ENCODE measurements at regions not wholly inside any gene's neighbourhood (a gene's known extent, or its start where the extent isn't known, plus 50 kb on each side); places are given as distances from the start of the nearest gene placed in this dataset.
"Not testable (repeated sequence)": the region's sequence is repeated elsewhere in the genome, so short reads cannot be mapped to it uniquely, and the experiment has no call there.

DNA sequence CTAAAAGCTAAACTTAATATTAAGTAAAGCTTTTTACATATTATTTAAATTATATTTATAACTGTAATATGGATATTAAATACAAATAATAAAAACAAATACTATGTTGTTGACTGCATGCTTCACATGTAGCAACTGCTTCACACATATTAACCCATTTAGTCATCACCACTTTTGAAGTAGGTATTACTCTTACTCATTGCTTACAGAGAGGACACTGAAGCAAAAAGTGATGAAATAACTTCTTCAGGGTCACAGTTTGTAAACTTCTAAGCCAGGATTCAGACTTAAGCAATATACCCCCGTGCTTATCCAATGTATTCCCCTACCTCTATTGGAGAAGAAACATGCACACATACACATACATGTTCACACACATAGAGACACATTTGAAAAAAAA, 166.6 kb downstream of the DKK2 start:
- peak; percentile 55 for DNase-seq

DNA sequence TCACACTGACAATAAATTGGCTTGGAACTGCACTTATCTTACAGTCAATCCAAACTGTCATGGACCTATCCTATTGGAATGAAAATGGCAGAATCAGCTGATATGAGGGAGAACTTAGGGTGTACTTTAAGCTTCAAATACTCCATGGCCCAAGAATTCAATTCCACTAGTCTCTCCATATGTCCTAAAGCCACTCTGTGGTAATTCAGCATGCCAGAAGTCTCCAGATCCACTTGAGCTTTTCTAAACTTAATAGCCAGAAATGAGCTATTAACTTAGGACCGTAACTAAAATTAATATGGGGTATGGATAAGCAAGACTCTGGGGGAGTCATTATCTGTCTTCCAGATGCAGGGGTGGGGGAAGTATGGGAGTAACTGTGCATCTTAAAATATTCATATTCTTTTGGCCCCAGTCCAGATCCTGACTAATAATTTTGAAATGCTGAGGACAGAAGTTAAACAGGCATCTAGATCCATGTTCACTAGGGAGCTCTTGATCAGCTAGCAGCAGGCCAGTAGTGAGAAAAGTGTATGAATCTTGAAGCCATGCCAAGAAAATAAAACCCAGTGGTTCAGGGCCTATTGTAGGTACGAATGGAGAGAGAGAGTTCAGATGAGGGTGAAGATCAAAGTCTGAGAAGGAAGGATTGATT, 167.6 kb downstream of the DKK2 start:
- DNase-seq = peak; percentile 81

GRCh38 chr4:106864231-106864630, 171.9 kb downstream of the DKK2 start:
- peak; percentile 83 for DNase-seq

DNA sequence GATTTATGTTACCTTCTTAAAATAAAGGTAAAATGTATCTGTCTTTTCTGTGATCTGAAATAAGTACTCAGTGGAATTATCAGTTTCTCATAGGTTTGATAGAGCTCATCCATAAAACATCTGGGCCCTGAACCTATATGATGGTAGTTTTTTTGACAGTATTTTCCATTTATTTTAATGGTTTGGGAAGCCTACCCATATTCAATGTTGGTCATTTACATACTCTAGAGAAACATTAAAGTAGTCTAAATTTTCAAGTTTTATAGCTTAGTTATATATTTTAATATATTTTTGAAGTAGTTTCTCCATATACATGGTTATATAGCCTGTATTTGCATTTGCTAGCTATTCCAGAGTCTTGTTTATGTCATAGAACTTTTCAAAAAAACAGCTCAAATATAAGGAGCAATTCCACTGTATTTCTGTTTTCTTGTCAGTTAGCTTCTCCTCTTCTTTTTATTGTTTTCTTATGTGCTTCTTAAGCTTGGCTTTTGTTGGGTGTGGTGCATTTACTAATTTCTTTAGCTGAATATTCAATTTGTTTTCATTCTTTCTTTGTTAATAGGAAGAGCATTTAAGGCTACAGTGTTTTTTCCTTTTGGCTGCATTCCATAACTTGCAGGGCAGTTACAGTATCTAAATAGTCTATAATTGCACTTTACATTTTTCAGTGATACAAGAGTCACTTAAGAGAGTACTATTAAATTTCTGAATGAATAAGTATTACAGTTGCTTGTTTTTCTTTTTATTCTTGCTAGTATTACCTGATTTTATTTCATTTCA, 181.4 kb downstream of the DKK2 start:
- DNase-seq = peak; percentile 17

DNA sequence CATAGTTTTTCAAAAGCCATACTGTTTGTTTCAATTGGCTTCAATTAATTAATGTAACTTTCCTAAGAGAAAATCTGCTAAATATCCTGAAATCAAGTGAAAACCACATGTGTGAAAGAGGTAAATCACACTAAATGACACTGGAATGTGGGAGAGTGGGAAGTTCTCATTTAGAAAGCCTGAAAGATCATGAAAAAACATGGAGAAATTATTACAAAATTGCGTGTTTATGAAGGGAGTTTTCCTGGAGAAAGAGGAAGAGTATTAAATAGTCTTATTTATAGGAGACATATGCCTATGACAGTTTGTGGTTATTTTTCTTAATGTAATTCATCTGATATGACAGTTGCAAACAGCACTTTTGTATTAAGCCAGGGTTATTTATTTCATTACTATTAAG, 183.7 kb downstream of the DKK2 start:
- peak; percentile 40 for DNase-seq

DNA sequence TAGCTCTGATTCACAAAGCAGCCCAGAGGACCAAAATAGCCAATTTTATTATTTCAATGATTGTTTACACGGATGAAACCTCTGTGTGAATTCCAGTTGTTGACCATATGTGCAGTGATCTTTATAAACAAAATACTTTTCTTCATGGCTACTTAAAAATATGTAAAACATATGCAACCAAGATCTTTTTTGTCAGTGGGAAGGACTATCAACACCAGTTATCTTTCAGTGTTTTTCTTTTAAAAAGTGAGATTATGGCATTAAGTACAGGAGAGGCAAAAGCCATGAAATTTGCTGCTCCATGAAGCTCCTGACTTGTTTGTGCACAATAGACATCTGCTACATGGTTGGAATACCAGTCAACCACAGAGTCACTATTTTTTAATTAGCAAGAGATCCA, 184.4 kb downstream of the DKK2 start:
- DNase-seq = peak; percentile 38

DNA sequence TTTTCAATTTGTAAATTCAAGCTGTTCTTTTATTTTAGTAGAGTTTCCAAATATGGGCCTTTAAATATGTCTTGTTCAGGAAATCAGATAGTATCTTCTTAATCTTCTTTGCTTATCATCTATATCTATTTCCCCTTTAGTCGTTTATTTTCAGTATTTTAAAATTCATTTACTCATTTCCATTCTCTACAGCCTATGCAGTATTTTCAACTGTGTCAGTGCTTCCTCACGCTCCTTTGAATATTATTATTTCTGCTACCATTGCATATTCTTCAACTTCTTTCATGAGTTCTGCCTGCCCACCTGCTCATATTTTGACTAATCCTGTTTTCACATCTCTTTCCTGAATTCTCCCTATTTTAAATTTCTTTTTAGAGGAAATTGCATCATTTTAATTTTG, 185.4 kb downstream of the DKK2 start:
- no peak for DNase-seq

- no peak for DNase-seq
These were observed 200.2 kb downstream of the DKK2 start for GRCh38 chr4:106835919-106836318.

GRCh38 chr4:106830879-106831278, 205.2 kb downstream of the DKK2 start:
- no peak for DNase-seq

- DNase-seq = no peak
These were observed 217.3 kb downstream of the DKK2 start for GRCh38 chr4:106818764-106819163.

GRCh38 chr4:106816496-106816895, 219.6 kb downstream of the DKK2 start:
- DNase-seq = peak; percentile 85

DNA sequence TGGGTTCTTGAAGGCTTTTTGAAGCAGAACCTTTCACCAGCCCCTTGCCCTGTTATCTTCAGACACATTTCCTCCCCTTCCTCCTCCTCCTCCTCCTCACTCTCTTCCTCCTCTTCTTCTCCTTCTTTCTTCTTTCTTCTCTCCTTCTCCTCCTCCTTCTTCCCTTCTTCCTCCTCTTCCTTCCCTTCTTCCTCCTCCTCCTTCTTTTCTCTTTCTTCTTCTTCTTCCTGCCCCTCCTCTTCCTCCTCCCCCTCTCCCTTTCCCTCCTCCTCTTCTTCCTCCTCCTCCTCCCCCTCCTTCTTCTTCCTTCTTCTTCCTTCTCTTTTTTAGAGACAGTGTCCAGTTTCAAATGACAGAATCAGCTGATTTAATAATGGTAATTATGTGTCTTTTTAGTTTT, 226.0 kb downstream of the DKK2 start:
- DNase-seq = no peak

DNA sequence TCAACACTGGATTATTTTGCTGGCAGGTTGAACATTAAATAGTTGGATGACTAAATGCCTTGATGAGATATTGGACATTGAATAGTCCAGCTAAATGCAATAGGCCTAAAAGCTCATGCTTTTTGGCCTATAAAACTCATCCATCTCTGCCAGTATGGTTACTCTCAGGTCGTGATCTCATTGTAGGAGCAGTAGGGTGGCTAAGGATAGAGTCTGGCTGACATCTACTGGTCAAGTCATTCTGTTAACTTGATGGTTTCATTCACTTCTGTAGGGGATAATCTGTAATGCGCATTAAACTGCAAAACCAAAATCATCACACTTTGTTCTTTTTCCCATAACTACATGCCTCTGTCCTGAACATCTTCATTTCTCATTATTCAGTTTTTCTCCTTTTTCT, 227.0 kb downstream of the DKK2 start:
- peak; percentile 52 for DNase-seq

DNA sequence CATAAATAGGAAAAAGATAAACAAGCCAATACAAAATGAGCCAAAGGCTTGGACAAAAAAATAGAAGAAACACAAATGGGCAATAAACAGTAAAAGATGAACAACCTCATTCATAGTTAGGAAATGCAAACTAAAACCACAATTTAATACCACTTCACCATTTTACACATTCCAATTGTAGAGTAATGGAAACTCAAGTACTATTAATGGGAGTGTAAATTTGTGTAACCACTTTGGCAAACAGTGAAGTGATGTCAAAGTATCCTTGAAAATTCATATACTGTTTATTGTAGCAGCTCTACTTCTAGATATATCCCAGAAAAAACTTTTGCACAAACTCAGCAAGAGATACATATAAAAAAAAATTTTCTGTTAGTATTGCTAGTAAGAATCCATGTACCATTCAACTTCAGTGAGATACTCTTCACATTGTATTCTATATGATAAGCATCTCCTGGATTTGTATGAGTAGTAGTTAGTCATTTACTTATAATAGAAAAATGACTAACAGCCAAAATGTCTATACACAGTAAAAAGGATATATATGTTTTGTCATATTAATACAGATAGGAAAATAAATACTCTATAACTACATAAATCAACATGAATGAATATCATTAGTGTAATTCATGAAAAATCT, 229.8 kb downstream of the DKK2 start:
- DNase-seq = peak; percentile 59

DNA sequence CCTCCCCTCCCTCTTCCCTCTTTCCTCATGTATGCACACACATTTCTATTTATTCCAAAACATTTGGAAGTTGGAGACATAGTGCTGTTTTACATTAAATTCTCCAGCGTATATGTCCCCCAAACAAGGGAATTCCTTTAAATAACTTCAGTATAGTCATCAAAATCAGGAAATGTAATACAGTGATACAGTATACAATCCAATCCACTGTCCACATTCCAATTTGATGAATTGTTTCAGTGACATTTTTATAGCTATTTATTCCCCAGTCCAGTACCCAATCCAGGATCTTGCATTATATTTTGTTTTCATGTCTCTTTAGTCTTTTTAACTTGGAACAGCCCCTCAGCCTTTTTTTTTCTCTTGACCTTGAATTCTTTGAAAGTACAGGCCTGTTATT, 233.0 kb downstream of the DKK2 start:
- peak; percentile 74 for DNase-seq

DNA sequence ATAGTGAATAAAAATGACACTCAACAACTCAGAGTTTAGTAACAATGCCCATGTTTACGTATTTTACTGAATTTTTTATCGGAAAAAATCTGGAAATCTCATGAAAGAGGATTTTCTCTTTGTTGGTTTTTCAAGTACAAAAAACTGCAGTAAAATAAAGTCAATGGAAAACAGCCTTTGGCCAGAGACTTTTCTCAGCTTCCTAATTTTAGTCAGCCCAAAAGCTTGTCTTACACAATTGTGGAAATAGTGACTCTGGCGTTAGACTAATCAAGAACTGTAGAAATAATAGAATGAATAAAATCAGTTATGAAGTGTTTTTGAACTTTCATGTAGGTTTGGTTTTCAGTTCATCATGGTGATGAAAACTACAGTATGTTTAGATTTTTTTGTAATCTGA, 234.7 kb downstream of the DKK2 start:
- no peak for DNase-seq

DNA sequence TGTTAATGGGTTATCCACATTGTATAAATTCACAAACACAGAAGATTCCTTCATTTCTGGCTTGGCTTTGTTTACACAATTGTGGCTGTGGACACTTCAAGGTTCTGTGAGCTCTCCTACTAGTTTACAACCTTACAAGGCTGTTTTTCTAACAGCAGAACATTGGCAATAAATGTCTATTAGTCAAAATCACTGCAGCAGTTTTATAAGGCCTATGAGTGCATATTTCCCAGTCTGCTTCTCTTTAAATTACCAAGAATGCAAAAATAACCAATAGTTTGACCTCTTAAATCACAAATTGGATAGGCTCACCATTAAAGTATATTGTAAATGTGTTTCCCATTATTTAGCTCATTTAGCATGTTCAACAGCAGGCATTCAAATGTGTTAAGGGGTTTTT, 239.2 kb downstream of the DKK2 start:
- peak; percentile 48 for DNase-seq

DNA sequence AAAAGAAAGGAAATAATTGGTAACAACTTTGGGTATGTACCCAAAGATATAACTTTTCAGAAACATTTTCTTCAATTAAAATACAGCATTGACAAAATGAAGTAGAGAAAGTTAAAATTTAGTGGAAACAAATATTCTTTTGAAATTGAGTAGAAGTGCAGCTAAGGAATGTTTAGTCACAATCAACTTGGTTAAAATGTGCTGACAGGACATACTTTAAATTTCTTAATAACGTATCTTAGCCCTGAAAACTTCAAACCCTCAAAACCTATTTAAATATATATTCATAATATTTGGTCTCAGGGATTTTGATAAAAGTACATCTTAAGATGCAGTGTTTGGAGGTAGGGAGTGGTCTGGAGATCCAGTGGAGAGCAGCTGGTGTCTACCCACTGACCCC, 240.8 kb downstream of the DKK2 start:
- DNase-seq = no peak

DNA sequence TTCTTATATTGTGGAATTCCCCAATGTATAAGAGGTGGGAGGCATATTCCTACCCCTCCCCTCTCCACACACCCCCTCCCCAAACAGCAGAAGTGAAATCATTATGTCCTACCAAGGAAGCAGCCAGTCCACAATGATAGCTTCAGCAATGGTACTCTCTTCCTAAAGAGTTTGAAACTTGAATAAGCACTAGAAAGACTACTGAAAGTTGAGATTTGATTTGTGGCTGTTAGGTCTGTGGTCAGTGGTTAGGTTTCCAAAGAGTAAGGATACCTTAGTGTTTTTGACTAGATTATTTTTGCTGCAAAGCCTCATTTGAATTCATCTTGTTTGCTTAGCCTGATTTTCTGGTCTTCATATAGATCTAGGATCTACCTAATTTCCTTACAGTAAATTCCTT, 242.2 kb downstream of the DKK2 start:
- DNase-seq = no peak

- no peak for DNase-seq
These were observed 260.5 kb downstream of the DKK2 start for GRCh38 chr4:106775636-106776035.

GRCh38 chr4:106774055-106774454, 262.1 kb downstream of the DKK2 start:
- not testable (repeated sequence) for DNase-seq

DNA sequence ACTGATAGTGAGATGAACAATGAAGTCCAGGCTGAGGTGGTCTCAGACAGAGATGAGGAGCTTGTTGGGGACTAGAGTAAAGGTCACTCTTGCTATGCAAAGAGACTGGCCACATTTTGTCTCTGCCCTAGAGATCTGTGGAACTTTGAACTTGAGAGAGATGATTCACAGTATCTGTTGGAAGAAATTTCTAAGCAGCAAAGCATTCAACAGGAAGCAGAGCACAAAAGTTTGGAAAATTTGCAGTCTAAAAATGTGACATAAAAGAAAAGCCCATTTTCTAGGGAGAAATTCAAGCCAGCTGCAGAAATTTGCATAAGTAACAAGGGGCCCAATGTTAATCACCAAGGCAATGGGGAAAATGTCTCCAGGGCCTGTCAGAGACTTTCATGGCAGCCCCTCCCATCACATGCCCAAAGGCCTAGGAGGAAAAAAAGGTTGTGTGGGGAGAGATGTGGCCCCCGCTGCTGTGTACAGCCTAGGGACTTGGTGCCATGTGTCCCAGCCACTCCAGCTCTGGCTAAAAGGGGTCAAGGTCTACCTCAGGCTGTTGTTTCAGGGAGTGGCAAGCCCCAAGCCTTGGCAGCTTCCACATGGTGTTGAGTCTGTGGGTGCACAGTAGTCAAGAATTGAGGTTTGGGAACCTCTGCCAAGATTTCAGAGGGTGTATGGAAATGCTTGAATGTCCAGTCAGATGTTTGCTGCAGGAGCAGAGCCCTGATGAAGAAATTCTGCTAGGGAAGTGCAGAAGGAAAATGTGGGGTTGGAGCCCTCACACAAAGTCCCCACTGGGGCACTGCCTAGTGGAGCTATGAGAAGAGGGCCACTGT, 262.8 kb downstream of the DKK2 start:
- DNase-seq = peak; percentile 29

GRCh38 chr4:106767991-106768390, 268.1 kb downstream of the DKK2 start:
- DNase-seq = no peak
